Osteocyte (in vitro differentiated cells): ENCODE measurements at regions not wholly inside any gene's neighbourhood (a gene's known extent, or its start where the extent isn't known, plus 50 kb on each side); places are given as distances from the start of the nearest gene placed in this dataset.

Experiments used
- DNase-seq: peaks from one replicate; pipeline ENCODE4 v3.0.0; 2021; ENCODE audit warnings: mixed read lengths; ENCODE audit not compliant: unreplicated experiment; ENCODE audit errors: extremely low spot score
- H3K27ac Mint-ChIP-seq: one replicate; pipeline ENCODE4 v1.8.0; 2021; ENCODE audit warnings: mild to moderate bottlenecking, mixed read lengths; ENCODE audit not compliant: unreplicated experiment
- H3K27me3 Mint-ChIP-seq: one replicate; pipeline ENCODE4 v1.8.0; 2021; ENCODE audit warnings: mixed read lengths; ENCODE audit not compliant: unreplicated experiment
- H3K36me3 Mint-ChIP-seq: one replicate; pipeline ENCODE4 v1.8.0; 2021; ENCODE audit warnings: mixed read lengths; ENCODE audit not compliant: unreplicated experiment
- H3K4me1 Mint-ChIP-seq: one replicate; pipeline ENCODE4 v1.8.0; 2021; ENCODE audit warnings: mixed read lengths; ENCODE audit not compliant: unreplicated experiment
- H3K4me3 Mint-ChIP-seq: one replicate; pipeline ENCODE4 v1.8.0; 2021; ENCODE audit warnings: mild to moderate bottlenecking, moderate library complexity, mixed read lengths; ENCODE audit not compliant: unreplicated experiment
- H3K9me3 Mint-ChIP-seq: one replicate; pipeline ENCODE4 v1.8.0; 2021; ENCODE audit warnings: mixed read lengths; ENCODE audit not compliant: unreplicated experiment
- CTCF ChIP-seq: fragments of 200-600 bp; sonication (generic); IDR thresholded peaks from 2 replicates; pipeline ENCODE4 v1.5.0; 2021; ENCODE audit warnings: antibody characterized with exemption, mild to moderate bottlenecking, moderate library complexity

- no peak for DNase-seq
- H3K27ac Mint-ChIP-seq = no peak overlapping the region
Measured at GRCh38 chr18:73653827-73654226, 493.8 kb downstream of the FBXO15 start.

GRCh38 chr18:73653251-73653650 lies 494.4 kb downstream of the FBXO15 start:
- Mint-ChIP-seq H3K4me1 (no peaks in the 10 kb centered on the region), H3K36me3 (no peaks in the 10 kb centered on the region), H3K27me3 (peaks cover 7% of the 10 kb centered on the region), H3K9me3 (no peaks in the 10 kb centered on the region), H3K4me3 (no peak overlapping the region), H3K27ac (no peak overlapping the region)
- TF ChIP-seq CTCF = no peak
- DNase-seq = no peak

More at GRCh38 chr18:73653827-73654226, 493.8 kb downstream of the FBXO15 start:
- H3K4me3 Mint-ChIP-seq = no peak overlapping the region
- H3K27me3 Mint-ChIP-seq = peaks cover 9% of the 10 kb centered on the region
- H3K36me3 Mint-ChIP-seq = no peaks in the 10 kb centered on the region
- TF ChIP-seq CTCF = no peak
- no peaks in the 10 kb centered on the region for H3K9me3 Mint-ChIP-seq
- no peaks in the 10 kb centered on the region for H3K4me1 Mint-ChIP-seq

GRCh38 chr18:73647391-73647790 lies 500.2 kb downstream of the FBXO15 start:
- DNase-seq = no peak

GRCh38 chr18:73646772-73647171 lies 500.9 kb downstream of the FBXO15 start:
- H3K36me3 Mint-ChIP-seq = no peaks in the 10 kb centered on the region
- H3K27ac Mint-ChIP-seq = no peak overlapping the region
- peaks cover 4% of the 10 kb centered on the region for H3K9me3 Mint-ChIP-seq
- no peak for TF ChIP-seq CTCF
- no peak for DNase-seq
- no peaks in the 10 kb centered on the region for H3K4me1 Mint-ChIP-seq
- H3K4me3 Mint-ChIP-seq = no peak overlapping the region
- no peaks in the 10 kb centered on the region for H3K27me3 Mint-ChIP-seq

More at GRCh38 chr18:73647391-73647790, 500.2 kb downstream of the FBXO15 start:
- TF ChIP-seq CTCF = no peak
- Mint-ChIP-seq H3K4me3 (no peak overlapping the region), H3K36me3 (no peaks in the 10 kb centered on the region), H3K4me1 (no peaks in the 10 kb centered on the region), H3K27ac (no peak overlapping the region), H3K27me3 (no peaks in the 10 kb centered on the region), H3K9me3 (peaks cover 4% of the 10 kb centered on the region)

- peaks cover 4% of the 10 kb centered on the region for H3K9me3 Mint-ChIP-seq
- no peaks in the 10 kb centered on the region for H3K27me3 Mint-ChIP-seq
- DNase-seq = no peak
- H3K27ac Mint-ChIP-seq = no peak overlapping the region
- H3K36me3 Mint-ChIP-seq = no peaks in the 10 kb centered on the region
- no peak overlapping the region for H3K4me3 Mint-ChIP-seq
- H3K4me1 Mint-ChIP-seq = no peaks in the 10 kb centered on the region
- TF ChIP-seq CTCF = no peak
Measured at GRCh38 chr18:73646196-73646595, 501.4 kb downstream of the FBXO15 start.
